Bone marrow (tissue), 2 donors: ENCODE measurements at regions not wholly inside any gene's neighbourhood (a gene's known extent, or its start where the extent isn't known, plus 50 kb on each side); places are given as distances from the start of the nearest gene placed in this dataset.
"Not testable (repeated sequence)": the region's sequence is repeated elsewhere in the genome, so short reads cannot be mapped to it uniquely, and the experiment has no call there.

Experiments used
- DNase-seq, 2 donors: peaks; one replicate each; lab custom pipeline; 2025; lab: John Stamatoyannopoulos, UW

DNA sequence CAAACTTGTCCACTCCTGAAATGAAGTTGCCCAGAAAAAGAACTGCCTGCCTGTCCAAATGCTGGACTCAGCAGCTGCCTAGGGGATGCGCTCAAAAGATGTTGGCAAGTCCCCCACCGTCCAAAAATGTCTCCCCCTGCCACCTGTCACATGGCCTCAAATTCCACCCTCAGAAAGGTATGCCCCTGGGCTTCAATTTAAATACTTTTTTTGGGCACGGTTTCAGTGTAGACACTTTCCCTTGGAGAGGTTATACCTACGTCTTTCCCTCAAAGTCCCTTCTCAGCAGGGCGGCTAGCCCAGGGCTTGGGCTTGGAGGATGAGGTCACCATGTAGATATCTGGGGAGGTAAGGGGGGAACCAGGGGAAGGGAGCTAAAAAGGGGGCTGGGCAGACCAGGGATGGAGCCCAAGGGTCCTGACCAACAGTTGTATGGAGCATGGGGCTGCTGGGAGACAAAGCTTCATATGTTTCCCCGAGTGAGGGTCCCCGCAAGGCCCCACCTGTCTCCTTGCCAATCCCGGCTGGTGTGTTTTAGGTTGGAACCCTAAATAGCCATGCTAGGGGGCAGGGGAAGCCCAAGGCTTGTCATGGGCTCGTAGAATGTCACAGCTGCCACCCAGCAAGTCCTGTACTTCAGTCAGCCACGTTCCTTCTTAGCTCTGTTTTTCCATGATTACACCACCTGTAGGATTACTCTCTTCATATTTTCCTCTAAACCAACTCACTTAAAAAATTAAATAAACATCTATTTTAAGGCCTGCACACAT, 131.2 kb upstream of the TBX3 start:
- no peak for DNase-seq

DNA sequence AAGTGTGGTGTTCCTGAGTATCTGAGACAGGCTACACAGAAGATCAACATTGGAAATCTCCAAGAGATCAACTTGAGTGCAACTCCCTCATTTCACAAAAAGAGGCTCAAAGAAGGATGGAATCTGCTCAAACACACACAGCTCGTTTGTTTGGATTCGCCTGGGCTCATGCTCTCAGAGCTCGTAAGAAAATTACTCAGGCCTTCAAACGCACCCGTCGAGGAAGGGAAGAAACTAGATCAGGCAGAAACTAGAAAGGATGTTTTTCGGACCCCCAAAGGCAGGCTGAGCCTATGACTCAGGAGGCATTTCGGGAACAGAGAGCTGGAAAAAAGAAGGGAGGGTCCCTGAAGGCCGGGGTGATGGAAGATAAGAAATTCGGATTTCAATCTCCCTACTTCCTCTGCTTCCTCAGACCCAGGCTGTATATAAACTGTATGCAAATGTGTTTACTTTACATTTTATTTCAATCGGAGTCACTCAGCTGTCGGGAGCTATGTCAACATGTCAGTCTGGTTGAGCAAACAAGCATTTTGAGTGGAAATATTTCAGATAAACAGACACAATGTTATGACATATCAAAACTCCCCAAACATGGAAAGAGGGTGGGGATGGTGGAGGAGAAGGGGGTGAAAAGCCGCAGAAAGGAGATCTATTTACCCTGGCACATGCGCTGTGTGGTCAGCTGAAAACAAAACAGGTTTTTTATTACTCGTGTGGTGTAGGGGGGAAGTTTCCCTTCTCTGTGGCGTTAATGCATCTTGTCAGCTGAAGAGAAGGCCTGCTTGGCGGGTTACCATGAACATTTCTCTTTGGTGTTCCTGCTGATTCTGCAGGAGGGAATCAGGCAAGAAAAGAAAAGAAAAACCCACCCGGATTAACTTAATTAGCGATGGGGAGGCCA, 129.1 kb upstream of the TBX3 start:
- DNase-seq: peak in 1 of 2 donors; percentile 3

DNA sequence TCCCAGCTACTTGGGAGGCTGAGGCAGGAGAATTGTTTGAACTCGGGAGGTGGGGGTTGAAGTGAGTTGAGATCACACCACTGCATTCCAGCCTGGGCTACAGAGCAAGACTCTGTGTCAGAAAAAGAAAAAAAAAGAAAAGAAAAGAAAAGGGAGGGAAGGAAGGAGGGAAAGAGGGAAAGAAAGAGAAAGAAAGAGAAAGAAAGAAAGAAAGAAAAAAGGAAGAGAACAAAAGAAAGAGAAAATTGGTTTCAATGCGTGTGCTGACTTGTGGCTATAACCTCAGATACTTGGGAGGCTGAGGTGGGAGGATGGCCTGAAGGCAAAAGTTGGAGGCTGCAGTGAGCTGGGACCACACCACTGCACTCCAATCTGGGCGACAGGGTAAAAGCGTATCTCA, 128.4 kb upstream of the TBX3 start:
- DNase-seq: no peak

DNA sequence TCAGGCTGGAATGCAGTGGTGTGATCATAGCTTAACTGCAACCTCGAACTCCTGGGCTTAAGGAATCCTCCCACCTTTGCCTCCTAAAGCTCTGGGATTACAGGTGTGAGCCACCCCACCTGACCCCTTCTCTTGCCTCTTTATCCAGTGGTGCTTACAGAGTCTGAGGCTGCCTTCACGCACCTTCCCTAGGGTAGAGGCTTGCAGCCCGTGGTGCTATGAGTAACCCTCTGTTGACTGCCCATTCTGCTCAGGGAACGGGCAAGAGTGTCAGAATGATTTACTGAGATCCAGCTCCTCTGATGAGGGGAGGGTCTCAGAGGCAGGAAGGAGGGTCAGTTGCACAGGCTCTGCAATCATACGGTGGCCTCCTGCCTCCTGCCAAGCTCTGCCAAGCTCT, 125.1 kb upstream of the TBX3 start:
- no peak for DNase-seq

DNA sequence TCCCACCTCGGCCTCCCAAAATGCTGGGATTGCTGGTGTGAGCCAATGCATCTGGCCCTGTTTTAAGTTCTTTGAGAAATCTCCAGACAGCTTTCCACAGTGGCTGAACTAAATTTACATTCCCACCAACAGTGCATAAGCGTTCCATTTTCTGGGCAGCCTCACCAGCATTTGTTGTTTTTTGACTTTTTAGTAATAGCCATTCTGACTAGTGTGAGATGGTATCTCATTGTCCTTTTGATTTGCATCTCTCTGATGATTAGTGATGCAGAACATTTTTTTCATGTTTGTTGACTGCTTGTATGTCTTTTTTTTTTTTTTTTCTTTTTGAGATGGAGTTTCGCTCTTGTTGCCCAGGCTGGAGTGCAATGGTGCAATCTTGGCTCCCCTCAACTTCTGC, 117.4 kb upstream of the TBX3 start:
- not testable (repeated sequence) for DNase-seq

DNA sequence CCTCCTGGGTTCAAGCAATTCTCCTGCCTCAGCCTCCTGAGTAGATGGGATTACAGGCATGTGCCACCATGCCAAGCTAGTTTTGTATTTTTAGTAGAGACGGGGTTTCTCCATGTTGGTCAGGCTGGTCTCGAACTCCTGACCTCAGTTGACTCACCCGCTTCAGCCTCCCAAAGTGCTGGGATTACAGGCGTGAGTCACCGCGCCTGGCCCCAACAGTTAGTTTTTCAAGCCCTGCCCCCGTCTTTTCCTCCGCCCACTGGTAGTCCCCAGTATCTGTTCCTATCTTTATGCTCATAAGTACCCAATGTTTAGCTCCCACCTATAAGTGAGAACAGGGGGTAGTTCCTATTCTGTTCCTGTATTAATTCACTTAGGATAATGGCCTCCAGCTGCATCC, 116.6 kb upstream of the TBX3 start:
- not testable (repeated sequence) for DNase-seq

DNA sequence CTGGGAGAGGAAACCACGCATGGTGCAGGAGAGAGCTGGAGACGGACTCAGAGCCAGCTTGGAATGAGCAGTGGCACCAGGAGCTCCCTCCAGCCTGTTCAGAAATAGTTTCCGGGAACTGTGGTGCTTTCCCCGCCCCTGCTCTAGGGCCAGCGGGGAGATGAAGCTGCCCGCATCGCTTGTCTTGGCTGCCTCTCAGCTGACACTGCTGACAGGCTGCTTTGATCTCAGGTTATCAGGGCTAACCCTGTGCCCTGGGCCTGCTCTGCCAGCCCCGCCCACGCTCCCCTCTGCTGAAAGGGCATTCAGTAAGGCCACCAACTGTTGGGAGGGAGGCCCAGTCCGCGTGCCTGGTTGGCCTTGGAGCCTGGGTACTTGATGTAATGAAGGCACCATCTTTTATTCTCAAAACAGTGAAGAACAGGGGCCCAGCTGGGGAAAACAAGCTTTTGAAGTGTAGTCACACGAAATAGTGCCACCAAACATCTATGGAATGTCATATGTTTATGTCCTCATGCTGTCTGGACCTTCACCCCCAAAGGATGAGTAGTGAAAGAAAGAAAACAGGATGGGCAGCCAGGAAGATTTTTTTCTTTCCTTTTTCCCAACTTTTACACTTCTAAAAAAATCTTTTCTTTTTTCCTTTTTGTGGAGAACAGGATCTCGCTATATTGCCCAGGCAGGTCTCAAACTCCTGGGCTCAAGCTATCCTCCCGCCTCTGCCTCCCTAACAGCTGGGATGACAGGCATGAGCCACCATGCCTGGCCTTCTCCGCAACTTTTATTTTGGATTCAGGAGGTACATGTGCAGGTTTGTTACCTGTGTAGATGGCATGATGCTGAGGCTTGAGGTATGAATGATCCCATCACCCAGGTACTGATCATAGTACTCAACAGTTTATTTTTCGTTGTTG, 115.9 kb upstream of the TBX3 start:
- DNase-seq: no peak

DNA sequence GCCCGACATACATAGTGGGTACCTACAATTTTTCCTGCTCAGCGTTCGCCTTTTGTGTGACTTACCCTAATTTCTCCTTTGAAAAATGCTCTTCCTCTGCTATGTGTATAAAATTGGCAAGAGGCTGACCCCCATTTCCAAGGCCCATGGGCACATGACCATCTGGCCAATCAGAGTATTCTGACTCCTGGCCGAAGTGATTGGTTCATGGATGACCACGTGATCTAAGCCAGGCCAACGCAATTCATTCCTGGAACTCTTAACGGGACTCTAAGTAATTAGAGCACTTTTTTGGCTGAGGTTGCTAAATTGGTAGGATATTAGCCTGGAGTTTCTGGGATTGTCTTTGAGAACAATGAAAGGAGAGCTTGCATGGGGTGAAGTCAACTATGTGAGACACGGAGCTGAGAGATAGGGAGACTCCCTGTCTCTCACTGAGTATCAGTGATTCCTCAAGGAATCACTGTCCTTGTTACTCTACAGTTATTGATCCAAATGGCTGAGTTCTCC, 110.1 kb upstream of the TBX3 start:
- no peak for DNase-seq

DNA sequence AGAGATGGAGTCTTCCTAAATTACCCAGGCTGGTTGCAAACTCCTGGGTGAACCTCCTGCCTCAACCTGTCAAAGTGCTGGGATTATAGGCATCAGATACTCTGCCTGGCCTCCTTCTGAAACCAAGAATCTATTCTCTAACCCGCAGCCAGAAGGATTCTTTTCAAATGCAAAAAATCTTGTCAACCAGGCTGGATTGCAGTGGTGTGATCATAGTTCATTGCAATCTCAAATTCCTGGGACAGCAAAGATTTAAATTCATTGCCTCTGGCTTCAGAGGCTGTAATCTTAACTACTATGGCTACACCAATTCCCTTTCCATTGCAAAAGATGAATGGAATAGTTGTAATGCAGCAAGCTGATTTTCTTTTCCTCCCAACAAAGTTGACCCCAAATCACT, 106.3 kb upstream of the TBX3 start:
- DNase-seq: no peak

DNA sequence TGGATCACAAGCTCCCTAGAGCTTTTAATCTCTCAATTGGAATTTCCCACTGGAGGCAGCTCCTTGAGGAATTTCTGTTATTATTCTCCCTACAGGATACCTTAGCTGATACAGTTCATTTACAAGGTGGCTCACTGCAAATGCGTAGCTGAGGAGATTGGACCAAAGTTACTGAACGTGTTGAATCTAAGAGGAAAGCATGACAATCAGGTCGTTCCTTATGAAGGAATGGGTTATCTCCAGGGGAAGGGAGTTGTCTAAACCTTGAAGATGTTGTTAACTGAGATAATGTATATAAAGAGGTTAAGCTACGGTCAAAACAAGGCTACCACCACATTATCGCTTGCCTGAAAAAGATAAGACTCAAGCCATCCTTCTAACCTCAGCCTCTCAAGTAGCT, 105.8 kb upstream of the TBX3 start:
- no peak for DNase-seq

DNA sequence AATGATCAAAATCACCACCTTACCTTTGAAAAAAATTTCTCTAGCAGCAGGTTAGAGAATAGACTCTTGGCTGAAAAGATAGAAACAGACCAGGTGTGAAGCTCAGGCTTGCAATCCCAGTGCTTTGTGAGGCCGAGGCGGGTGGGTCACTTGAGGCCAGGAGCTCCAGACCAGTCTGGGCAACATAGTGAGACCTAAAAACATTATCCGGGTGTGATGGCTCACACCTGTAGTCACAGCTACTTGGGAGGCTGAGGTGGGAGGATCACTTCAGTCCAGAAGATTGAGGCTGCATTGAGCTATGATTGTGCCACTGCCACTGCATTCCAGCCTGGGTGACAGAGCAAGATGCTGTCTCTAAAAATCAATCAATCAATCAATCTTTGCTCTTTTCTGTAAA, 105.3 kb upstream of the TBX3 start:
- DNase-seq: no peak

DNA sequence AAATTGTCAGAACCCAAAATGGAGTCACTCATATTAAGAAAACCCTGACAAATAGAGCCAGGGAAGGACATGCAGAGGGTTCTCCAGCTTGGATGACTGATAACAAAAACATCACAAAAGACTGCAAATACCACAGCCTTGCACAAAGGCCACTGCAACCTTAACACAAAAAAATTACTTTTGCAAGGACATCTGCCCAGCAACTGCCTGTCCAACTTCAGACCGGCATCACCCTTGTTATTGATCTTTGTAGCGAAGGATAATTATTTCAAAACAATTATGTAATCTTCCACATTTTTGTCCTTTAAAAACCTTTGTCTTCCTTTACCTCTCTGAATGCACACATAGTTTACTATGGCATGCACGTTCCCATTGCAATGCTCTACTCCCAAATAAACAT, 100.6 kb upstream of the TBX3 start:
- DNase-seq: no peak

DNA sequence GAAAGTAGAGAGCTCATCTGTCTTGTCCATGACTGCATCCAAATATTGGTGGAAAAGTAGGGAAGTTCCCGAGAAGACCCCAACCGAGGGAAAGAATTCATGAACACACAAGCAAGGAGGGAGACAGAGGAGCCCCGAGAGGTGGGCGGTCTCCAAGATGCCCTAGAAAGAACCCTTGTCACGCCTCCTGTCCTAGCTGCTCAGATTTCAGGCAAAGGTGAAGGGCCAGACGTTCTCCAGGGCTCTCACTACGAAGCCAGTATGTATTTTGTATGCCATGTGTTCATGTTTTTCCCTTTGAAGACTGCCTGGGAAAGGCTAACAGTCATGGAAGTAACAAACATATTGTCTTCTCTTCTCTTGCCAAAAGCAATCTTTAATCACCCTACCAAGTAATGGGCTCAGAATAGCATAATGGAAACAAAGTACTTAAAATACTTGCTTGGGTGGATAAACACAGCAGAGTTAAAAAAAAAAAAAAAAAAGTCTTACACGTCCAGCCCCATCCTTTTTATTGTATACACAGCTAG, 99.2 kb upstream of the TBX3 start:
- DNase-seq: no peak

DNA sequence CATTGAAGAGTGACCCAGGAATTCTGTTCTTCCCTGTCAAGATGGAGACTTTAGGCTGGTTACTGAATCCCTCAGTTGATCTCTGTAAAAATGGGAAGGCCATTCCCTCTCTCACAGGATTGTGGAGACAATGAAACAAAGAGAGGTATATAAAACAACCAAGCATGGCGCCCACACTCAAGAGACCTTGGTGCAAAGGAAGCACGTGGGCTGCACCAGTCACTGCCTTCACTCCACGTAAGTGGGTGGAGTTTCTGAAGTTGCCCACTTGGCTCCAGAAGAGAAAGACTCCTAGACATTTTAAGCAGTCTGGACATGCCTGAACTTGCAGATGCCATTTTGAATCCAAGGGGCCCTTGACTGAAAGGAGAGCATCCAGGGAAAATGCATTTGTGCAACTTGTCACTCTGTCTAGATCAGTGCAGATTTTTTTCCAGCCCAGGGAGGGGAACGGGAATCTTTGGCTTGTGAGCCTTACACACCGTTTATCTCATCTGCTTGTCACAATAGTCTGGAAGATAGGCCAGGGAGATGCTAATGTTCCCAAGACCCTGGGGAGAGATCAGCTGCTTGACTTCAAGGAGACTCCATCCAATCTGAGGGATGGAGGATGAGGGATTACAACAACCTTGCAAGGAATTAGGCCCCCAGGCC, 96.9 kb upstream of the TBX3 start:
- no peak for DNase-seq

DNA sequence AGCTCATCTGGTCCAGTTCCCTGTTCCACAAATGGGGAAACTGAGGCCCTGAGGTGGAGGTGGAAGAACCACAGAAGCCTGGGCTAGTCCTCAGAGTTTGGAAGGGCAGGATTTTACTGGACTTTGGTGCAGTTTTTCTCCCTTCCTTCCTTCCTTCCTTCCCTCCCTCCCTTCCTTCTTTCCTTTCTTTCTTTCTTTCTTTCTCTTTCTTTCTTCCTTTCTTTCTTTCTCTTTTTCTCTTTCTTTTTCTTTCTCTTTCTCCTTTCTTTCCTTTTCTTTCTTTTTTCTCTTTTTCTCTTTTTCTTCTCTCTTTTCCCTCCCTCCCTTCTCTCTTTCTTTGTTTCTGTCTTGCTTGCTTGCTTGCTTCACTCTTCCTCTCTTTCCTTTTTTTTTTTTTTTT, 95.7 kb upstream of the TBX3 start:
- no peak for DNase-seq

DNA sequence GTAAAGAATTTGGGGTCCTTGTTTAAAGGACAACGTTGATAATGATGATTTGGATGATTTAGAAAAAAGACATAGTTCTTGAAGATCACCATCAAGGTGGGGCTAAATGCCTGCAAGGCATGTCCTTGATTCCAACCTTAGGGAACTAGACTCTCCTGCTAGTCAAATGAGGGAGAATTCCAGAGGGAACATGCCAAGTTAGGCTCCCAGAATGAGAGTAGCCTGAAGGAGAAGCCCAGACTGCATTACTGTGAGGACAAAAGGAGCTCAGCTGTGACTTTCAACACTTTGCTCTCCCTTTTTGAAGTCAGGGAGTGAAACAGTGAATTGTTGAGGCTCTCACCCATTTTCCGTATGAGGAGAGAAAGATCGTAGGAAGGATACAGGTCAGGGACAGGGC, 95.2 kb upstream of the TBX3 start:
- no peak for DNase-seq

DNA sequence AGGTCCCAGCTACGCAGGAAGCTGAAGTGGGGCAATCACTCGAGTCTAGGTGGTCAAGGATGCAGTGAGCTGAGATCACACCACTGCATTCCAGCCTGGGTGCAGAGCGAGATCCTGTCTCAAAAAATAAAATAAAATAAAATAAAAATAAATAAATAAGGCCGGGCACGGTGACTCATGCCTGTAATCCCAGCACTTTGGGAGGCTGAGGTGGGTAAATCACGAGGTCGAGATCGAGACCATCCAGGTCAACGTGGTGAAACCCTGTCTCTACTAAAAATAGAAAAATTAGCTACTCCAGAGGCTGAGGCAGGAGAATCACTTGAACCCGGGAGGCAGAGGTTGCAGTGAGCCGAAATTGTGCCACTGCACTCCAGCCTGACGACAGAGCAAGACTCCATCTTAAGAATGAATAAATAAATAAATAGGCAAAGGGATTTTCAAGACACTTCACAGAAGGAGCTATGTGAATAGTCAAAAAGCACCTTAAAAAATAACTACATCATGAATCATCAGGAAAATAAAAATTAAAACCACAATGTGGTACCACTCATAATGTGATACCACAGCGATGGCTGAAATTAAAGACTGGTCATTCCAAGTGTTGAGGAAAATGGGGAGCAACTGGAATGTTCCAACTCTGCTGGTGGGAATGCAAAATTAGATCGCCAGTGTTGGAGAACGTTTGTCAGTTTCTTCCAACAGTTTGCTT, 92.9 kb upstream of the TBX3 start:
- DNase-seq: no peak

DNA sequence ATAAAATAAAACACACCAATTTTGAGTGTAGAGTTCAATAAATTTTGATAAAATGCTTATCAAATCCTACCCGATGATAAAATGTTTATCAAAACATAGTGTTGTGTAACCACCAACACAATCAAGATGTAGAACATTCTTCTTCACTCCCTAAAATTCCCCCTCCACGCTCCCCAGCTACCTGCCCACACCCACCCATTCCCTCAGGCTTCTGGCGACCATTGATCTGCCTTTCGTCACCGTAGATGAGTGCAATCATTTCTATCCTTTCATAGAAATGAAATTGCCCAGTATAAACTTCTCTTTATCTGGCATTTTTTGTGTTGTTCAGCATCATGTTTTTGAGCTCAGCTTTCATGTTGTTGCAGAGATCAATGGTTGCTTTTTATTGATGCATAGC, 90.7 kb upstream of the TBX3 start:
- DNase-seq: no peak

DNA sequence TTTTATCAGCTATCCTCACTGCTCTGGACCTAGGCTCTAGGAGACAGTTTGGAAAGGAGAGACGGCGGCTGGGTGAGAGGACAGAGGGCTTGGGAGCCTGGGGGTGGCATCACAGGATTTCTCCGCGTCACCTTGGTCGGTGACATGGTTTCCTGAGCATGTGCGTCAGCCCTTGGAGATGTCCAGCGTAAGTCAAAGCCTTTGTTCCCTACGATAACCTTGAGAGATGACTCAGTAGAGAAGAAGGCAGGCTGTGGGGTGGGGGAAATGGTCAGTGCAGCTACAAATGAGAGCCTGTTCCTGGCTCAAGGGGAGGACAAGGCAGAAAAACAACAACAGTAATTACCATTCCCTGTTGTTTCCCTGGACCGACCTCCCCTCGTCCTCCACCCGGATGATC, 90.2 kb upstream of the TBX3 start:
- DNase-seq: no peak

DNA sequence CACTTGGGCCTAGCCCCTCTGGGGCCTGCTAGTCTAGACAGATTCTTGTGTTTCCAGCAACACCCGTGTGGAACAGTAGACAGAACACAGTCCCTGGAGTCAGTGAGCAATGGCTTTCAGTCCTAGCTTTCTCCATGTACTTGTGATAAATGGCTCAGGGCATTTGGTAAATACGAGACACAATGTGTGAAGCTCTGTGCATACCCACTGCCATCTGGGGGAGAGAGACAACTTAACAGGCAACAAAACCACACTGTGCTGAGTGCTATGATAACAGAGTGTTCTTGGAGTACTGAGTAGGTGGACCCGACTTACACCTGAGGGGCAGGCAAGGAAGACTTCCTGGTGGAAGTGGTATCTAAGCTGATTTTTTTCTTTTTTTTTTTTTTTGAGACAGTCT, 86.3 kb upstream of the TBX3 start:
- no peak for DNase-seq

DNA sequence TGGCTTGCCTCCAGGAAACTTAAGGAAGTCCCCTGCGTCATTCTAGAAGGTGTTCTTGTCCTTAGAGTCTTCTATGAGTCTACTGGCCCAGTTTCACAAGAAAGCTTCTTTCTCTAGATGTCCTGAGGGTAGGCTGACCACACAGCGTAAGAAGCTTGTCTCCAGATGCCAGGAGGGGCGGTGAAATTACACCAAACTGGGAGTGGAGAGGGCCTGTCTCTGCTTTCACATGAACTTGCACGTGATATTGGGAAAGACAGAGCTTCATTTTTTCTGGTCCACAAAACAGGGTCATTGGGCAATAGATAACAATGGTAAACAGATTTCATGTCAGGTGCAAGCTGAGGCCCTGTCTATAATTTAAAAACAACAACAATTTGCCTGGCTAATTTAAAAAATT, 85.7 kb upstream of the TBX3 start:
- DNase-seq: no peak
